NCI-H1417 (cell line): ENCODE measurements at regions not wholly inside any gene's neighbourhood (a gene's known extent, or its start where the extent isn't known, plus 50 kb on each side); places are given as distances from the start of the nearest gene placed in this dataset.
A peak's percentile ranks its signal among the peaks of the same experiment; 100 is the strongest.

ENCODE experiments used
- DNase-seq, 3 experiments: peaks; one replicate each; lab custom pipeline; 2025; lab: John Stamatoyannopoulos, UW

GRCh38 chr19:30153326-30154210 is 211.5 kb downstream of the URI1 start:
- DNase-seq, result peak in 1 of 3 experiments; percentile 4

GRCh38 chr19:30154410-30154809 is 212.4 kb downstream of the URI1 start:
- DNase-seq, result peak in 1 of 3 experiments; percentile 5

- no peak for DNase-seq
These were observed 213.6 kb downstream of the URI1 start for GRCh38 chr19:30155381-30156200.

GRCh38 chr19:30156646-30157045 is 214.6 kb downstream of the URI1 start:
- no peak for DNase-seq

- no peak for DNase-seq
These were observed 213.9 kb upstream of the ZNF536 start for GRCh38 chr19:30158067-30158892.

- no peak for DNase-seq
These were observed 213.3 kb upstream of the ZNF536 start for GRCh38 chr19:30158893-30159245.

- no peak for DNase-seq
These were observed 212.5 kb upstream of the ZNF536 start for GRCh38 chr19:30159636-30160035.

GRCh38 chr19:30160426-30160825 is 211.8 kb upstream of the ZNF536 start:
- no peak for DNase-seq

GRCh38 chr19:30161021-30161655 is 211.0 kb upstream of the ZNF536 start:
- DNase-seq, result no peak

- DNase-seq, result no peak
These were observed 210.4 kb upstream of the ZNF536 start for GRCh38 chr19:30161770-30162169.

GRCh38 chr19:30162718-30163117 is 209.5 kb upstream of the ZNF536 start:
- DNase-seq, result no peak

GRCh38 chr19:30163663-30164062 is 208.5 kb upstream of the ZNF536 start:
- DNase-seq, result no peak

GRCh38 chr19:30165228-30165813 is 206.9 kb upstream of the ZNF536 start:
- DNase-seq, result no peak

- no peak for DNase-seq
These were observed 204.8 kb upstream of the ZNF536 start for GRCh38 chr19:30167206-30167868.

- DNase-seq, result no peak
These were observed 204.1 kb upstream of the ZNF536 start for GRCh38 chr19:30167976-30168635.

- DNase-seq, result no peak
These were observed 203.4 kb upstream of the ZNF536 start for GRCh38 chr19:30168760-30169159.

- no peak for DNase-seq
These were observed 202.8 kb upstream of the ZNF536 start for GRCh38 chr19:30169196-30169900.

GRCh38 chr19:30170081-30170480 is 202.1 kb upstream of the ZNF536 start:
- DNase-seq, result no peak

GRCh38 chr19:30170495-30171137 is 201.6 kb upstream of the ZNF536 start:
- DNase-seq, result no peak
